ENCODE measurements at regions not wholly inside any gene's neighbourhood (a gene's known extent, or its start where the extent isn't known, plus 50 kb on each side); places are given as distances from the start of the nearest gene placed in this dataset.
"Not testable (repeated sequence)": the region's sequence is repeated elsewhere in the genome, so short reads cannot be mapped to it uniquely, and the experiment has no call there.

DNA sequence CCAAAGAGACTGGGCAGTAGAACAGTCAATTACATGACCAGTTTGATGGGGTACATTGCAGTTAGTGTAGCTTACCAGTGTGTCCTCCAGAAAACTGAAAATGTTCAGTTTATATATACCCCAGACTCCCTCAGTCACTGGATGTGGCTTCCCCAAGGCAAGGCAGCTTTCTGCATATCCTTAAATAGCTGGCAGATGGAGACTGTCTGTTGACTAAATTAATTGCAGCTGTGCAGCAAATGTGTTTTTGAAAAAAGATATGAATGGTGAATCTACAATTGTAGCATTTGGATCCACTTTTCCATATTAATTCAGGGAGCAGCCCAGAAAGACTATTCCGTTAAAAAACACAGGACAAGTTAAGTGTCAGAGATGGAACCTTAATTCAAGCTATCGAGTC lies 565.1 kb upstream of the CCDC179 start:
- no peak for DNase-seq (ENCODE audit: insufficient read length, low spot score)
- FAIRE-seq = no peak

DNA sequence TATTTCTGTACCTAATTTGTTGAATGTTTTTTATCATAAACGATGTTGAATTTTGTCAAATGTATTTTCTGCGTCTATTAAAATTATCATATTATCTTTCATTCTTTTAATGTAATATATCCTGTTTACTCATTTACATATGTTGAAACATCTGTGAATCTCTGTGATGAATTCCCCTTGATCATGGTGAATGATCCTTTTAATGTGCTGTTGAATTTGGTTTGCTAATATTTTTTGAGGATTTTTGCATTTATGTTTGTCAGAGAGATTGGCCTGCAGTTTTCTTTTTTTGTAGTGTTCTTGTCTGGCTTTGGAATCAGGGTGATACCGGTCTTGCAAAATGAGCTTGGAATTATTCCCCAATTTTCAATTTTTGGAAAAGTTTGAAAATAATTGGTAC lies 569.3 kb upstream of the CCDC179 start:
- DNase-seq (ENCODE audit: insufficient read length, low spot score) (no peak), FAIRE-seq (no peak)

DNA sequence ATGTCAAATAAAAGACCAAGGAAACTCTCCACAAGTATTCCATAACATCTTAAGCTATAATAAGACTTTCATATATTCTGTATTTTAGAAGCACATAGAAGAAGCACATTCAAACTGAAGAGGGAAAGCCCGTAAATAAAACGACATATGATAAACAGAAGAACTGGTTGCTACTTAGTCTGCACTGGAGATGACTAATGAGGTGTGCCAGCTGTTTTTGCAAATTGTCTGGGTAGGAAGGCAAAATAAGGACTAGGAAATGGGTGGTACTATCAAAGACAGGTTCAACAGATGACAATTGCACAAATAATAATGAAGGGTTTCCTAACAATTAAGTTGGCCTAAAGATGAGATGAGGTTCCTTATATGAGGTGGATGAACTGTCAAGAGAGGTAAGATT lies 593.2 kb upstream of the CCDC179 start:
- FAIRE-seq (no peak), DNase-seq (ENCODE audit: insufficient read length, low spot score) (no peak)

DNA sequence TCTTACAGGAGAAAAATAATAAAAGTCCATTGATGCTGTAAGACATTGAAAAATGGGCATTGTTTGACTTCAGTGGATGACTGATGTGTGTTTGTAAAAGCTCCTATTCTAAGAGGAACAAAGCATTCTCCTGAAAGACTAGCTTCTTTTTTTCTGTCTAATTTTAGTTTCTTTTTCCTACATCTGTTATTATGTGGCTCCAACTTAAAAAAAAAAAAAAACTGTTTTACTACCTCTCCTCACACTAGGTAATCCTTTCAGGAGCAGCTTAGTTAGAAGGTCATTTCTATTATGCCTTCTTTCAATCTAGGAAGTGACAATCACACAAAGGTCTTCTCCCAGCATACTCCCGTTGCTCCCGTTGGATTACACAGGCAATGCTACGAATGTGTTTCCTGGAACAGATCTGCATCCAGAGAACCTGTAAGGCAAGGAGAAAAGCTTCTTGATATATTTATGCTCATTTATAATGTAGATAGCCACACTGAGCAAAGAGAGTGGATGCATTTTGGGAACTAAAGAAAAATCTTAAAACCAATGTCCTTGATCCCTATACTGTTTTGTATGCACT lies 595.1 kb upstream of the CCDC179 start:
- DNase-seq (ENCODE audit: insufficient read length, low spot score) = no peak
- FAIRE-seq = no peak

DNA sequence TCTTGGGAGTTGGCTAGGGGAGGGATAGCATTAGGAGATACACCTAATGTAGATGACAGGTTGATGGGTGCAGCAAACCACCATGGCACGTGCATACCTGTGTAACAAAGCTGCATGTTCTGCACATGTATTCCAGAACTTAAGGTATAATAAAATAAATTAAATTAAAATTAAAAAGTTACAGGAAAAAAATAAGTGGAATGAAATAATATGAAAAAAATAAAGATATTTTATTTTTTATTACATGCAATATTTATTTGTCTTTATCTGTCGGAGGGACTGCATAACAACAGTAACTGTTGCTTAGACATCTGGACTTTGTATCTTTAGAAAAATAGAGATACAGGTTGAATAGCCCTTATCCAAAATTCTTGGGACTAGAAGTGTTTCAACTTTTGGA lies 597.4 kb upstream of the CCDC179 start:
- FAIRE-seq (no peak), DNase-seq (ENCODE audit: insufficient read length, low spot score) (no peak)

DNA sequence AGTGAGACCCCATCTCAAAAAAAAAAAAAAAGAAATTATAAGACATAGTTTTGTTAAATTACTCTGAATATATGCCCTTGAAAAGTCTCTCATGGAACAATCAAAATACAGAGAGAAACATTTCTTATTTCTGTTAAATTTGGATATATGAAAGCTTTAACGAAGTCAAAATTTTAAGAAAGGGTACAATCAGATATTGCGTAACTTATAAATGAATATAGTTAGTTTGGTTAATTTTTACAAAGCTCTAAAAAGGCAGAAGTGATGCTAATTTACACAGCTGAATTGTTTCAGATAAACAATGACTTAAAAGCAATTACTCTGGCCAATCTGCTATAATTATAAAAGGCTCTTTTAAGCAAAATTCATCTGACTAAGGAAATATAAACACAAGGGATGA lies 611.6 kb upstream of the CCDC179 start:
- DNase-seq (ENCODE audit: insufficient read length, low spot score) (no peak), FAIRE-seq (no peak)

DNA sequence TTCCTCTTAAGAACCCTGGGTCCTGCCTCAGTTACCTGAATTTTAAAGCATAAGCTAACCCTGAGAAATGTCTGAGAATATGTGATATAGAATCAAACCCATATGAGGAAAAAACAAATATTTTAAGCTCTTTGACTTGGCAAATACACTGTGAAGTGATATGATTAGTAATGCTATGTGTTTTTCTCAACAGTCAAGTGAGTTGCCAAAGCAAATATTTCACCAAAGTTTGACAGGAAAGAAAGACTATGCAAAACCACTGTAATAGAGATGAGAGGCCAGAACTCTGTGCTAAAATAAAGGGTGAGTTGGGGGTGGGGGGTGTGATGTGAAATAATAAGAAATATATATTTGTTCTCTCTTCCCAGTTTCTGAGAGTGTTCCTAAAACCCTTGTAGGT lies 613.5 kb upstream of the CCDC179 start:
- FAIRE-seq (no peak), DNase-seq (ENCODE audit: insufficient read length, low spot score) (no peak)

DNA sequence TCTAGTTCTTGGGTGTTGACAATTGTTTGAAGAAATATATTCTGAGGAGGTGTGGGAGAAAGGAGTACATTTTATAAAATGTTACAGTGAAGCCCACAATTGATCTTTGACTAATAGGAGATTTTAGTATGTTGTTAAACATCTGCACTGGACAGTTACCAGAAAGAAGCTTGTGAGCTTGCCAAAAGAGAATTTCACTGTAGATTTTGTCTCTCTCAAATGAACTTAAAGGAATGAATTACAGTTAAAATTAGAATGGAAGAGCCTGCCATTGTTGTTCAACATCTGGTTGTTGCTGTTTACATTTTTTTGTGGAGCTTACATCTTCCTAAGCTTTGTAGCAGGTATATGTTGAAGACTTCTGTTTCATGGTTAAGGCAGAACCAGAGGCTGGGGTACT lies 620.5 kb upstream of the CCDC179 start:
- DNase-seq (ENCODE audit: insufficient read length, low spot score) = no peak
- FAIRE-seq = no peak

DNA sequence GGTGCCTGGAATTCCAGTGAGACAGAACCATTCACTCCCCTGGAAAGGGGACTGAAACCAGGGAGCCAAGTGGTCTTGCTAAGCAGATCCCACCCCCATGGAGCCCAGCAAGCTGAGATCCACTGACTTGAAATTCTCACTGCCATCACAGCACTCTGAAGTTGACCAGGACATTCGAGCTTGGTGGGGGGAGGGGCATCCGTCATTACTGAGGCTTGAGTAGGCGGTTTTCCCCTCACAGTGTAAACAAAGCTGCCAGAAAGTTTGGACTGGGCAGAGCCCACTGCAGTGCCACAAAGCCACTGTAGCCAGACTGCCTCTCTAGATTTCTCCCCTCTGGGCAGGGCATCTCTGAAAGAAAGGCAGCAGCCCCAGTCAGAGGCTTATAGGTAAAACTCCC lies 623.9 kb upstream of the CCDC179 start:
- FAIRE-seq; DNase-seq (ENCODE audit: insufficient read length, low spot score): not testable (repeated sequence)

DNA sequence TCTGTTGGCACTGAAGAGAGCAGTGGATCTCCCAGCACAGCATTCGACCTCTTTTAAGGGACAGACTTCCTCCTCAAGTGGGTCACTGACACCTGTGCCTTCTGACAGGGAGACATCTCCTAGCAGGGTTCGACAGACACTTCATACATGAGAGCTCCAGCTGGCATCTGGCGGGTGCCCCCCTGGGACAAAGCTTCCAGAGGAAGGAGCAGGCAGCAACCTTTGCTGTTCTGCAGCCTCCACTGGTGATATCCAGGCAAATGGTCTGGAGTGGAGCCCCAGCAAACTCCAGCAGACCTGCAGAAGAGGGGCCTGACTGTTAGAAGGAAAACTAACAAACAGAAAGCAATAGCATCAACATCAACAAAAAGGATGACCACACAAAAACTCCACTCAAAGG lies 624.3 kb upstream of the CCDC179 start:
- FAIRE-seq; DNase-seq (ENCODE audit: insufficient read length, low spot score): not testable (repeated sequence)

DNA sequence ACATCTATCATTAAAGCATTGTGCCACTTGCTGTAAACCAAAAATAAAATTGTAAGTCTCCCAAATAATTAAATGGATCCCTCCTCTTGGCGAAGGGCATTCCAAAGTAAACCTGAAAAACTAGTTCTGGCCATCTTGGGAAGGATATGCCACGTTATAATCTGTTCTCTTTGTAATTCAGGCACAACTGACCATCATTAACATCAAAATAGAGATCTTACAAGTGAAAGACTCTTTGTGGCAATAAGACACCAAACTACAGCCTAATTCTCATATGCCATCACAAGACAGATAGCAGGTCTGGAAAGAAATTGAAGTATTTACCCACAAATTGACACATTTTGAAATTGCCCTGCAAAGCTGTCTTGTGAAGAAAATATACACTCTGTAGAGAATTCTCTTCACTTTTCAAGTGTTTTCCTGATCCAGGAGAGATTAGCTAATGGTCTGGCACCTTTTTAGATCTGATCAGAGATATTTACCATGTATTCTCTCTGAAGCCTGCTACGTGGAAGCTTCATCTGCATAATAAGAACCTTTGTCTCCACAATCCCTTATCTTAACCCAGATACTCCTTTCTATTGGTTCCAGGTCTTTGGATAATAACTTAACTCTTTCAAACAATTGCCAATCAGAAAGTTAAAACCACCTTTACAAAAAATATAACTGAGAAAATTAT lies 630.4 kb upstream of the CCDC179 start:
- DNase-seq (ENCODE audit: insufficient read length, low spot score) (no peak), FAIRE-seq (no peak)

DNA sequence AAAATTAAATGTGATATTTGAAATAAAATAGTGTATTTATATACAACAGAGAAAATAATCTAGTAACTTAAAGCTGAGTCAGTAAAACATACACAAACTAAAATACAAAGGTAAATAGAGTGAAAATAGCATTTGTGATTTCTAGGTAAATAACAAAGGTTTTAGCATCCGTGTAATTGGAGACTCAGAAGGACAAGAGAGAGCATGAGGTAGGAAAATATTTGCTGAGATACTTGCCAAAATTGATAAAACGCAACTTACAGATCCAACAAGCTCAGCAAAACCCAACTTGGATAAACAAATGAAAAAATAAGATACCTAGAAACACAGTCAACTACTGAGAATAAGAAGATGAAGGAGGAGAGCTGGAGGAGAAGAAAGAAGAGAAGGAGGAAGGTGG lies 634.7 kb upstream of the CCDC179 start:
- DNase-seq (ENCODE audit: insufficient read length, low spot score) (no peak), FAIRE-seq (no peak)

DNA sequence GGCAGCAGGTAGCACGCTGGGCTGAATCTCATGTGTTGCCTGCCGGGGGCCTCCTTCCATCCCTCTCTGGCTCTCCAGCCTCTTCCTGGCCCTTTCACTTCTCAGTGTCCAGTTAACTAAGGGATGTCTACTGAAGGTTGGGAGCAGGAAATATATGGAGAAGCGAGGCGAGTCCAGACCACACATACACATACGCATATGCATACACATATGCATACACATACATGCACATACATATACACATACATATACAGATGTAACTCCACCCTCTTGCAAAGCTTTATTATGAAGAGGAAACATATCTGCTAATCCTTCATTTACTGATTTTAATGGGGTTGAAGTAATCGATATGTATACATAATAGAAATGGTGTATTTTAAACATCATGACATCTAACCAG lies 636.1 kb upstream of the CCDC179 start:
- no peak for DNase-seq (ENCODE audit: insufficient read length, low spot score)
- peak; percentile 28 for FAIRE-seq

DNA sequence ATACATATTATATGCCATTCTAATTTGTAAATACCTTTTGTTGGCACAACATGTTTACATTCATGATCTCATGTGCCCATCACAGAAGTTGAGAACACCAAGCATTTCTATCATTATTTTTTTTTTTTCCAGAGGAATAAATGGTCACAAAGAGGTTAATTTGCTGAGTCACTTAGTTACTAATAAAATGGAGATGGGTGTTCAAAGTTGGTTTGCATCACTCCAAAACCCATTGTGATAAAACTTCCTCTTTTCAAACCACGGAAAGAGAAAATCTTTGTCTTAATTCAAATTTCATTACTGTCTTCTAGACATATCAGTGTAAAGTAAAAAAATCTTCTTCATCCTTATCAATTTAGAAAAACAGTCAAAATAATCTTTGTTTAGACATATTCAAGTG lies 636.8 kb upstream of the CCDC179 start:
- FAIRE-seq (no peak), DNase-seq (ENCODE audit: insufficient read length, low spot score) (no peak)

DNA sequence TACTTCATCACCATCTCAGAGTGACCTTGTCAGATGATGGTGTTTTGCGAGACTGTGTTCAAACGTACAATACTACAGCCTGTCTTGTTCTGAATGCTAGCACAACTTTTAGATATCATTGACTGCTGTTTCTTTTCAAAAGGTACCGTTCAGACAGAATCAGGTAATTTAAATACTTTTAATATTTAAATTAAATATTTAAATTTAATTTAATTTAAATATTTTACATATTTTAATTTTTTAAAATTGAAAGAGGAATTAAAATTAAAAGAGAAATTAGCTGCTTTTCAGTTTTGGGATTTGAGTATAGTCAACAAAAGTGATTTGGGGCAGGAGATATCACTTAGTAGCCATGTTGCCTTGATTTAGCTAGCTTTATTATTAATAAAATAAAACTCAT lies 642.1 kb upstream of the CCDC179 start:
- FAIRE-seq (no peak), DNase-seq (ENCODE audit: insufficient read length, low spot score) (no peak)

DNA sequence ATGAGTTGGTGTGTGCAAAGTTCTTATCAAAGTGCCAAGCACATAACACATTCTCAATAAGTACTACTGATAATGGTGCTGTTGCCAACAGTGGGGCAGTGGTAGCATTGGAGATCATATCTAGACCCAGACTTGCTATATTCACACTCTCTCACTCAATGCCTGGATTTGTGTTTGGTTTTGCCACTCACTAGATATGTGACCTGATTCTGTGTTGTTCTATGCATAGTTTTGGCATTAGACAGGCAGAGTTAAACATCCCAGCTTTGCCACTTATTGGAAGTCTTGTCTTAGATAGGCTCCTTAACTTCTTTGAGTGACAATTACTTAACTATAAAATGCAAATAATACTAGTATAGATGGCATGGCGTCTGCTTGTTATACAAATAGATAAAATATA lies 642.6 kb upstream of the CCDC179 start:
- FAIRE-seq = peak; percentile 16
- DNase-seq (ENCODE audit: insufficient read length, low spot score) = no peak

DNA sequence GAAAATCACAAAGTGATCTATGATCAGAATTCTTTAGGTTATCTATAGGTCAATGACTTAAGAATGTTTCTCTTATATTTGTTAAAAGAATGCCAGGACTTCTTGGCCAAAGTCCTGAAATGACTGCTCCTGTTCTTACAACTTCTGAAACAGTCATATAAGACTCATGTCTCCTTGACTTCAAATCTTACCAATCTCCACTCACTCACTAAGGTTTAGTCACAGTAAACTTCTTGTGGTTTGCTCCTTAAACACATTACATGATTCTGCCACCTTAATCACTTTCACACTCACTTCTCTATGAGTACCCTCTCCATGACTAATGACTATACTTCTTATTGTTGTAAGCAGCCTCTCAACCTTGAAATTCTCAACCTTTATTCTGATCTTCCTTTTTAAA lies 648.7 kb upstream of the CCDC179 start:
- DNase-seq (ENCODE audit: insufficient read length, low spot score) = peak; percentile 5
- FAIRE-seq = no peak

DNA sequence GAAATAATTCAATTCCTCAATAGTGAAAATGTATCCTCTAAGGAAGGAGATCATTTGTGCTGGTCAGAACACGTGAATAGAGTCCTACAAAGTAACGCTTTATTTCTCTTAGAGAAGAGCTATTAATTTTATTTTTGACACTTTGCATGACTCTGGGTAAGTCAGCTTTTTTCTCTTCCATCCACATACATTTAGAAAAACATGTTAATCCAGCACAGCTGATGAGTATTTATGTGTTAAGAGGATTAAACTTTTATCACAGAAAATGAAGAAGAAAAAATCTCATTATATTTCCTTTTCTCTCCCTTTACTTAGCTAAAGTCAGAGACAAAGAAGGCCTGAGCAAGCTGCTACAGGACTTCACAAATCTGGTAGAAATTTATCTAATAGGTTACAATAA lies 649.5 kb upstream of the CCDC179 start:
- FAIRE-seq (no peak), DNase-seq (ENCODE audit: insufficient read length, low spot score) (no peak)

DNA sequence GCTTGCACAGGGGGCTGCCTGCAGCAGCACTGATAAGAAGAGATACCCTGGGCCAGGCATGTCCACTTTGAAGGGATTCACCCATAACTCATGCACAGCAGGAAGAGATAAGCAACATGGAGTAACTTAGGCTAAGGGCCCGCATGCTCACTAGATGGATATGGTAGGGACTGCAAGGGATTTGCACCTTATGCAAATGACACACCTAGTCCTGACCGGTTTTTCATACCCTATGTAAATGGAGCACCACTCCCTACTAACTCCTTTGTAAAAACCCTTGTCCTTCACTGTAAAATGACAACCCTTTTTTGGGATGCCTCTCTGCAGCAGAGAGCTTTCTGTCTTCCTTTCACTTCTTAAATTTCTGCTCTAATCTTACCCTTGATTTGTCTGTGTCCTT lies 658.9 kb upstream of the CCDC179 start:
- DNase-seq (ENCODE audit: insufficient read length, low spot score) (no peak), FAIRE-seq (no peak)

DNA sequence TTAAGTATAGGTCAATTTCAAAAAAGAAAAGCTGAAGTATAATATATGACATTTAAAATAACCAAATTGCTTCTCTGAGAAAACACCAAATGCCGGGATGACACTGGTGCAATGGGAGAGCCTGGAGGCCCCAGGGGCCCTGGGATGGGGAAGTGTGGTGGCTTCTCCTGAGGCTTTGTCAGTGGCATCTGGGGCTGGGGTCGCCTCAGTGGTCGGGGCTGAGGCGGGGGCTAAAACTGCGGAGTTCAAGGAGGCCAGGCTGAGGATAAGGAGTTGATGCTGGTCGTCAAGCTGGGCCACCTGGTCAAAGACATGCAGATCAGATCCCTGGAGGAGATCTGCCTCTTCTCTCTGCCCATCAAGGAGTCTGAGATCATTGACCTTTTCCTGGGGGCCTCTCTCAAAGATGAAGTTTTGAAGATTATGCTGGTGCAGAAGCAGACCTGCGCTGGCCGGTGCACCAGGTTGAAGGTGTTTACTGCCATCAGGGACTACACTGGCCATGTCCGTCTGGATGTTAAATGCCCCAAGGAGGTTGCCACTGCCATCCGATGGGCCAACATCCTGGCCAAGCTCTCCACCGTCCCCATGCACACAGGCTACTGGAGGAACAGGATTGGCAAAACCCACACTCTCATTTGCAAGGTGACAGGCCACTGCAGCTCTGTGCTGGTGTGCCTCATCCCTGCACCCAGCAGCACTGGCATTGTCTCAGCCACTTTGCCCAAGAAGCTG lies 660.1 kb upstream of the CCDC179 start:
- DNase-seq (ENCODE audit: insufficient read length, low spot score) = no peak
- FAIRE-seq = peak; percentile 4

DNA sequence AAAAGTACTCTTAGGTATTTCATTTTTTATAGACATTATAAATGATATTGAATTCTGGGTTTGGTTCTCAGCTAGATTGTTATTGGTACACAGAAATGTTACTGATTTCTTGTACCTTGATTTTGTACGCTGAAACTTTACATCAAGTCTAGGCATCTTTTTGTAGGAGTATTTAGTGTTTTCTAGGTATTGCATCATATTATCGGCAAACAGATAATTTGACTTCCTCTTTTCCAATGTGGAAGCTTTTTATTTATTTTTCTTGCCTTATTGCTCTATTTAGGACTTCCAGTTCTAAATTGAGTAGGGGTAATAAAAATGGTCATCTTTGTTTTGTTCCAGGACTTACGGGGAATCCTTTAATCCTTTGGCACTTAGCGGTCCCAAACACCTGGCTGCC lies 676.6 kb upstream of the CCDC179 start:
- DNase-seq (ENCODE audit: insufficient read length, low spot score) = no peak
- no peak for FAIRE-seq

DNA sequence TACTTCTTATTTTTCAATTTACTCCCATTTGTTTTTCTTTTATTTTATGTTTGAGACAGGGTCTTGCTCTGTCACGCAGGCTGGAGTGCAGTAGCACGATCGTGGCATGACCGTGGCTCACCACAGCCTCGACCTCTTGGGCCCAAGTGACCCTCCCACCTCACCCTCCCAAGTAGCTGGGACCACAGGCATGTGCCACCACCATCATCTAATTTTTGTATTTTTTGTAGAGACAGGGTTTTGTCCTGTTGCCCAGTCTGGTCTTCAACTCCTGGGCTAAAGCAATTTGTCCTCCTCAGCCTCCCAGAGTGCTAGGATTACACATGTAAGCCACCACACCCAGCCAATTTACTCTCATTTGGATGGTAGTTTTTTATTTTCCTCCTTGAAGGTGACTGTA lies 679.3 kb upstream of the CCDC179 start:
- no peak for DNase-seq (ENCODE audit: insufficient read length, low spot score)
- no peak for FAIRE-seq
